Neural cell (in vitro differentiated cells): ENCODE measurements at regions not wholly inside any gene's neighbourhood (a gene's known extent, or its start where the extent isn't known, plus 50 kb on each side); places are given as distances from the start of the nearest gene placed in this dataset.

Experiments
- EP300 ChIP-seq: fragments of 450-650 bp; conservative IDR thresholded peaks from 2 replicates; pipeline ENCODE4 v1.6.1; 2014; ENCODE audit warnings: antibody characterized with exemption, mild to moderate bottlenecking, moderate library complexity; ENCODE audit not compliant: poor library complexity, severe bottlenecking
- EZH2 ChIP-seq: fragments of 200-600, 300-800 bp; shearing (Covaris generic), sonication (generic); IDR thresholded peaks from 2 replicates; pipeline ENCODE4 v1.6.1; 2014; ENCODE audit warnings: antibody characterized with exemption, low read length, borderline replicate concordance, mild to moderate bottlenecking; ENCODE audit not compliant: insufficient read depth, poor library complexity, severe bottlenecking
- MXI1 ChIP-seq: fragments of 450-650 bp; conservative IDR thresholded peaks from 2 replicates; pipeline ENCODE4 v1.6.1; 2014; ENCODE audit warnings: antibody characterized with exemption, mild to moderate bottlenecking; ENCODE audit not compliant: poor library complexity, severe bottlenecking
- POLR2AphosphoS5 ChIP-seq: IDR thresholded peaks from 2 replicates; pipeline ENCODE4 v1.6.1; 2012
- RAD21 ChIP-seq: fragments of 450-650 bp; conservative IDR thresholded peaks from 2 replicates; pipeline ENCODE4 v1.6.1; 2014; ENCODE audit warnings: antibody characterized with exemption, mild to moderate bottlenecking, moderate library complexity
- TF ChIP-seq, protein P1 (sequence below): fragments of 450-650 bp; IDR thresholded peaks from 2 replicates; pipeline ENCODE4 v1.5.1; 2014; ENCODE audit warnings: antibody characterized with exemption, mild to moderate bottlenecking, moderate library complexity; ENCODE audit not compliant: poor library complexity, severe bottlenecking
- TF ChIP-seq, protein P2 (sequence below): IDR thresholded peaks from 2 replicates; pipeline ENCODE4 v1.6.1; 2012; ENCODE audit warnings: borderline replicate concordance

DNA sequence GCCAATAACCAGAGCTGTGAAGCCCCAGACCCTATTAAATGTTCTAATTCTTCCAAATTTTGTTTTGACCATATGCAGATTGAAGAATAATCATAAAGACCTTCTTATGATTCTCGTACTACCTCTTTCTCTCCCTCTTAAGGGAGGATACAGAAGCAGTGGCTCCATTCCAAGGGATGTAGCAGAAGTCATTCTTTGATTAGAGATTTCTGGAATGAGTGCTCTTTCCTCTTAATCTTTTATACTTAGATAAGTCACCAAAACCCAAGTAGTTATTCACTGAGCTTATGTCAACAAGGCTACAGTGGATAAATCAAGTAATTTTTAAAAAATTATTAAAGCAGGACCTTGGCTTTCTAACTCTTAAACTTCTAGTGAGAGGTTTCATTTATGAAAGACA is 266.0 kb upstream of the STXBP5 start:
- TF ChIP-seq POLR2AphosphoS5 (no peak), RAD21 (no peak), EZH2 (no peak), MXI1 (no peak), EP300 (no peak)
- TF ChIP-seq, protein P1, sequence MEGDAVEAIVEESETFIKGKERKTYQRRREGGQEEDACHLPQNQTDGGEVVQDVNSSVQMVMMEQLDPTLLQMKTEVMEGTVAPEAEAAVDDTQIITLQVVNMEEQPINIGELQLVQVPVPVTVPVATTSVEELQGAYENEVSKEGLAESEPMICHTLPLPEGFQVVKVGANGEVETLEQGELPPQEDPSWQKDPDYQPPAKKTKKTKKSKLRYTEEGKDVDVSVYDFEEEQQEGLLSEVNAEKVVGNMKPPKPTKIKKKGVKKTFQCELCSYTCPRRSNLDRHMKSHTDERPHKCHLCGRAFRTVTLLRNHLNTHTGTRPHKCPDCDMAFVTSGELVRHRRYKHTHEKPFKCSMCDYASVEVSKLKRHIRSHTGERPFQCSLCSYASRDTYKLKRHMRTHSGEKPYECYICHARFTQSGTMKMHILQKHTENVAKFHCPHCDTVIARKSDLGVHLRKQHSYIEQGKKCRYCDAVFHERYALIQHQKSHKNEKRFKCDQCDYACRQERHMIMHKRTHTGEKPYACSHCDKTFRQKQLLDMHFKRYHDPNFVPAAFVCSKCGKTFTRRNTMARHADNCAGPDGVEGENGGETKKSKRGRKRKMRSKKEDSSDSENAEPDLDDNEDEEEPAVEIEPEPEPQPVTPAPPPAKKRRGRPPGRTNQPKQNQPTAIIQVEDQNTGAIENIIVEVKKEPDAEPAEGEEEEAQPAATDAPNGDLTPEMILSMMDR, result no peak
- TF ChIP-seq, protein P2, sequence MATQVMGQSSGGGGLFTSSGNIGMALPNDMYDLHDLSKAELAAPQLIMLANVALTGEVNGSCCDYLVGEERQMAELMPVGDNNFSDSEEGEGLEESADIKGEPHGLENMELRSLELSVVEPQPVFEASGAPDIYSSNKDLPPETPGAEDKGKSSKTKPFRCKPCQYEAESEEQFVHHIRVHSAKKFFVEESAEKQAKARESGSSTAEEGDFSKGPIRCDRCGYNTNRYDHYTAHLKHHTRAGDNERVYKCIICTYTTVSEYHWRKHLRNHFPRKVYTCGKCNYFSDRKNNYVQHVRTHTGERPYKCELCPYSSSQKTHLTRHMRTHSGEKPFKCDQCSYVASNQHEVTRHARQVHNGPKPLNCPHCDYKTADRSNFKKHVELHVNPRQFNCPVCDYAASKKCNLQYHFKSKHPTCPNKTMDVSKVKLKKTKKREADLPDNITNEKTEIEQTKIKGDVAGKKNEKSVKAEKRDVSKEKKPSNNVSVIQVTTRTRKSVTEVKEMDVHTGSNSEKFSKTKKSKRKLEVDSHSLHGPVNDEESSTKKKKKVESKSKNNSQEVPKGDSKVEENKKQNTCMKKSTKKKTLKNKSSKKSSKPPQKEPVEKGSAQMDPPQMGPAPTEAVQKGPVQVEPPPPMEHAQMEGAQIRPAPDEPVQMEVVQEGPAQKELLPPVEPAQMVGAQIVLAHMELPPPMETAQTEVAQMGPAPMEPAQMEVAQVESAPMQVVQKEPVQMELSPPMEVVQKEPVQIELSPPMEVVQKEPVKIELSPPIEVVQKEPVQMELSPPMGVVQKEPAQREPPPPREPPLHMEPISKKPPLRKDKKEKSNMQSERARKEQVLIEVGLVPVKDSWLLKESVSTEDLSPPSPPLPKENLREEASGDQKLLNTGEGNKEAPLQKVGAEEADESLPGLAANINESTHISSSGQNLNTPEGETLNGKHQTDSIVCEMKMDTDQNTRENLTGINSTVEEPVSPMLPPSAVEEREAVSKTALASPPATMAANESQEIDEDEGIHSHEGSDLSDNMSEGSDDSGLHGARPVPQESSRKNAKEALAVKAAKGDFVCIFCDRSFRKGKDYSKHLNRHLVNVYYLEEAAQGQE, result no peak
